Loucy (cell line): ENCODE measurements at regions not wholly inside any gene's neighbourhood (a gene's known extent, or its start where the extent isn't known, plus 50 kb on each side); places are given as distances from the start of the nearest gene placed in this dataset.

Source experiments
- H2AFZ ChIP-seq: fragments of 200-600 bp; sonication (generic); 2 replicates; pipeline ENCODE4 v1.6.0; 2016; ENCODE audit warnings: antibody characterized with exemption, mild to moderate bottlenecking, low read length, moderate library complexity
- H3F3A ChIP-seq: fragments of 200-600 bp; 2 replicates; pipeline ENCODE4 v1.6.0; 2016; ENCODE audit warnings: antibody characterized with exemption, low read depth, mild to moderate bottlenecking
- H3K27me3 ChIP-seq: fragments of 200-600 bp; sonication (generic); 2 replicates; pipeline ENCODE4 v1.6.1; 2014; ENCODE audit warnings: low read length, mild to moderate bottlenecking; ENCODE audit not compliant: insufficient read depth, poor library complexity, severe bottlenecking
- H3K36me3 ChIP-seq: fragments of 200-600 bp; sonication (generic); 2 replicates; pipeline ENCODE4 v1.6.1; 2016; ENCODE audit warnings: low read length; ENCODE audit not compliant: insufficient read depth
- H3K4me1 ChIP-seq: fragments of 200-600 bp; sonication (generic); 2 replicates; pipeline ENCODE4 v1.5.1; 2014; ENCODE audit warnings: low read length, mild to moderate bottlenecking; ENCODE audit not compliant: insufficient read depth, poor library complexity, severe bottlenecking
- H3K4me2 ChIP-seq: fragments of 200-600 bp; sonication (generic); 2 replicates; pipeline ENCODE4 v1.6.0; 2014; ENCODE audit warnings: antibody characterized with exemption, low read length, low read depth, mild to moderate bottlenecking; ENCODE audit not compliant: poor library complexity, severe bottlenecking
- H3K4me3 ChIP-seq: fragments of 200-600 bp; sonication (generic); 2 replicates; pipeline ENCODE4 v1.5.1; 2014; ENCODE audit warnings: low read length, mild to moderate bottlenecking, mixed read lengths; ENCODE audit not compliant: poor library complexity, severe bottlenecking
- H3K79me2 ChIP-seq: fragments of 200-600 bp; sonication (generic); 2 replicates; pipeline ENCODE4 v1.6.1; 2014; ENCODE audit warnings: low read length; ENCODE audit not compliant: insufficient read depth
- H3K9ac ChIP-seq: fragments of 200-600 bp; sonication (generic); 2 replicates; pipeline ENCODE4 v1.6.0; 2014; ENCODE audit warnings: mild to moderate bottlenecking, low read depth, low read length, moderate library complexity; ENCODE audit not compliant: poor library complexity, severe bottlenecking
- H3K9me2 ChIP-seq: fragments of 200-600 bp; sonication (generic); replicated peaks from 2 replicates; pipeline ENCODE4 v1.6.1; 2016; ENCODE audit warnings: low read depth, low read length, mixed read lengths
- H3K9me3 ChIP-seq: fragments of 200-600 bp; sonication (generic); 2 replicates; pipeline ENCODE4 v1.6.1; 2014; ENCODE audit warnings: mild to moderate bottlenecking, antibody characterized with exemption, low read length, low read depth; ENCODE audit not compliant: insufficient read depth
- H4K20me1 ChIP-seq: fragments of 200-600 bp; sonication (generic); 2 replicates; pipeline ENCODE4 v1.6.0; 2014; ENCODE audit warnings: antibody characterized with exemption, low read length, mild to moderate bottlenecking; ENCODE audit not compliant: insufficient read depth, poor library complexity, severe bottlenecking
- CTCF ChIP-seq: fragments of 200-600 bp; sonication (generic); conservative IDR thresholded peaks from 2 replicates; pipeline ENCODE4 v1.5.1; 2014; ENCODE audit warnings: mild to moderate bottlenecking, antibody characterized with exemption, low read length
- EZH2phosphoT487 ChIP-seq: fragments of 200-600 bp; IDR thresholded peaks from 2 replicates; pipeline ENCODE4 v1.6.1; 2018; ENCODE audit warnings: antibody characterized with exemption, mild to moderate bottlenecking, moderate library complexity, borderline replicate concordance

- TF ChIP-seq CTCF (no peak), EZH2phosphoT487 (no peak)
- no peaks in the 10 kb centered on the region for H3K9me2 ChIP-seq
- no peaks in the 10 kb centered on the region for H3K36me3 ChIP-seq
- H3K27me3 ChIP-seq: peaks cover 4% of the 10 kb centered on the region
- H3K79me2 ChIP-seq: no peaks in the 10 kb centered on the region
- H3K9me3 ChIP-seq: no peaks in the 10 kb centered on the region
- H4K20me1 ChIP-seq: no peaks in the 10 kb centered on the region
- no peak overlapping the region for H2AFZ ChIP-seq
- no peak overlapping the region for H3K4me3 ChIP-seq
- no peaks in the 10 kb centered on the region for H3K4me1 ChIP-seq
- H3K4me2 ChIP-seq: no peak overlapping the region
- no peak overlapping the region for H3K9ac ChIP-seq
- H3F3A ChIP-seq: no peaks in the 10 kb centered on the region
Measured at GRCh38 chr12:13376610-13377373, 180.3 kb downstream of the EMP1 start.

GRCh38 chr12:13375583-13376345 is 179.2 kb downstream of the EMP1 start:
- Histone ChIP-seq H3K9me3 (no peaks in the 10 kb centered on the region), H3K9ac (no peak overlapping the region), H2AFZ (no peak overlapping the region), H3F3A (no peaks in the 10 kb centered on the region), H3K27me3 (peaks cover 4% of the 10 kb centered on the region), H3K4me1 (no peaks in the 10 kb centered on the region), H3K79me2 (no peaks in the 10 kb centered on the region), H3K4me2 (no peak overlapping the region), H4K20me1 (no peaks in the 10 kb centered on the region), H3K9me2 (no peaks in the 10 kb centered on the region), H3K36me3 (no peaks in the 10 kb centered on the region), H3K4me3 (no peak overlapping the region)
- TF ChIP-seq EZH2phosphoT487 (no peak), CTCF (no peak)

GRCh38 chr12:13374793-13375192 is 178.3 kb downstream of the EMP1 start:
- Histone ChIP-seq H3K9ac (no peak overlapping the region), H4K20me1 (no peaks in the 10 kb centered on the region), H3K9me3 (no peaks in the 10 kb centered on the region), H3K4me3 (no peak overlapping the region), H3K9me2 (no peaks in the 10 kb centered on the region), H3F3A (no peaks in the 10 kb centered on the region), H3K36me3 (no peaks in the 10 kb centered on the region), H3K4me2 (no peak overlapping the region), H3K27me3 (peaks cover 4% of the 10 kb centered on the region), H3K4me1 (no peaks in the 10 kb centered on the region), H3K79me2 (no peaks in the 10 kb centered on the region), H2AFZ (no peak overlapping the region)
- TF ChIP-seq CTCF (no peak), EZH2phosphoT487 (no peak)
